ENCODE measurements at regions not wholly inside any gene's neighbourhood (a gene's known extent, or its start where the extent isn't known, plus 50 kb on each side); places are given as distances from the start of the nearest gene placed in this dataset.

GRCh38 chr1:194068446-194069167, 882.2 kb upstream of the B3GALT2 start:
- TF ChIP-seq CTCF (IDR thresholded peaks at IDR 0.05) (no peak), POLR2A (IDR thresholded peaks at IDR 0.05) (no peak)

Data from thyroid gland (tissue), 4 donors.